ENCODE measurements at regions not wholly inside any gene's neighbourhood (a gene's known extent, or its start where the extent isn't known, plus 50 kb on each side); places are given as distances from the start of the nearest gene placed in this dataset.
A peak's percentile ranks its signal among the peaks of the same experiment; 100 is the strongest.

GRCh38 chr14:51395361-51395849 is 155.4 kb downstream of the TMX1 start:
- DNase-seq (ENCODE audit: low read depth in 2 of 2): peak; percentile 43 to 93

GRCh38 chr14:51396222-51396815 is 156.3 kb downstream of the TMX1 start:
- peak; percentile 91 to 100 for DNase-seq (ENCODE audit: low read depth in 2 of 2)

- peak in 1 of 2 donors; percentile 95 for DNase-seq (ENCODE audit: low read depth in 2 of 2)
Observed at GRCh38 chr14:51398898-51399297, 158.9 kb downstream of the TMX1 start.

GRCh38 chr14:51400139-51400538 is 160.1 kb downstream of the TMX1 start:
- DNase-seq (ENCODE audit: low read depth in 2 of 2): no peak

GRCh38 chr14:51401272-51401671 is 161.2 kb downstream of the TMX1 start:
- DNase-seq (ENCODE audit: low read depth in 2 of 2): peak in 1 of 2 donors; percentile 31

- no peak for DNase-seq (ENCODE audit: low read depth in 2 of 2)
Observed at GRCh38 chr14:51401756-51402155, 161.7 kb downstream of the TMX1 start.

- no peak for DNase-seq (ENCODE audit: low read depth in 2 of 2)
Observed at GRCh38 chr14:51410897-51411296, 170.8 kb downstream of the TMX1 start.

GRCh38 chr14:51419685-51420084 is 179.6 kb downstream of the TMX1 start:
- DNase-seq (ENCODE audit: low read depth in 2 of 2): no peak

- no peak for DNase-seq (ENCODE audit: low read depth in 2 of 2)
Observed at GRCh38 chr14:51422704-51423103, 182.7 kb downstream of the TMX1 start.

- no peak for DNase-seq (ENCODE audit: low read depth in 2 of 2)
Observed at GRCh38 chr14:51424041-51424440, 184.0 kb downstream of the TMX1 start.

GRCh38 chr14:51424561-51425251 is 184.7 kb downstream of the TMX1 start:
- peak in 1 of 2 donors; percentile 58 for DNase-seq (ENCODE audit: low read depth in 2 of 2)

- DNase-seq (ENCODE audit: low read depth in 2 of 2): no peak
Observed at GRCh38 chr14:51428981-51429380, 188.9 kb downstream of the TMX1 start.

- DNase-seq (ENCODE audit: low read depth in 2 of 2): no peak
Observed at GRCh38 chr14:51430079-51430478, 190.0 kb downstream of the TMX1 start.

GRCh38 chr14:51430633-51431032 is 190.6 kb downstream of the TMX1 start:
- DNase-seq (ENCODE audit: low read depth in 2 of 2): no peak

GRCh38 chr14:51431033-51431709 is 191.1 kb downstream of the TMX1 start:
- peak in 1 of 2 donors; percentile 46 for DNase-seq (ENCODE audit: low read depth in 2 of 2)

- no peak for DNase-seq (ENCODE audit: low read depth in 2 of 2)
Observed at GRCh38 chr14:51431741-51432140, 191.7 kb downstream of the TMX1 start.

- DNase-seq (ENCODE audit: low read depth in 2 of 2): no peak
Observed at GRCh38 chr14:51432302-51432948, 192.4 kb downstream of the TMX1 start.

GRCh38 chr14:51436630-51437029 is 196.6 kb downstream of the TMX1 start:
- DNase-seq (ENCODE audit: low read depth in 2 of 2): no peak

GRCh38 chr14:51439896-51440295 is 199.8 kb downstream of the TMX1 start:
- DNase-seq (ENCODE audit: low read depth in 2 of 2): no peak

- no peak for DNase-seq (ENCODE audit: low read depth in 2 of 2)
Observed at GRCh38 chr14:51441001-51441400, 201.0 kb downstream of the TMX1 start.

GRCh38 chr14:51442513-51443175 is 202.6 kb downstream of the TMX1 start:
- peak in 1 of 2 donors; percentile 92 for DNase-seq (ENCODE audit: low read depth in 2 of 2)
